DND-41 (cell line): ENCODE measurements at regions not wholly inside any gene's neighbourhood (a gene's known extent, or its start where the extent isn't known, plus 50 kb on each side); places are given as distances from the start of the nearest gene placed in this dataset.

ENCODE experiments used
- EZH2 ChIP-seq: IDR thresholded peaks from 3 replicates; pipeline ENCODE4 v1.6.1; 2012; ENCODE audit warnings: borderline replicate concordance, low read depth, mild to moderate bottlenecking, moderate library complexity, low read length, inconsistent platforms; ENCODE audit not compliant: severe bottlenecking
- TF ChIP-seq, protein P1 (sequence below): IDR thresholded peaks from 2 replicates; pipeline ENCODE4 v1.5.1; 2012; ENCODE audit warnings: borderline replicate concordance, low read length, moderate library complexity, mild to moderate bottlenecking; ENCODE audit not compliant: poor library complexity, severe bottlenecking; ENCODE audit errors: extremely low read depth

GRCh38 chr6:92263864-92264263 is 1155.5 kb downstream of the EPHA7 start:
- TF ChIP-seq, protein P1, sequence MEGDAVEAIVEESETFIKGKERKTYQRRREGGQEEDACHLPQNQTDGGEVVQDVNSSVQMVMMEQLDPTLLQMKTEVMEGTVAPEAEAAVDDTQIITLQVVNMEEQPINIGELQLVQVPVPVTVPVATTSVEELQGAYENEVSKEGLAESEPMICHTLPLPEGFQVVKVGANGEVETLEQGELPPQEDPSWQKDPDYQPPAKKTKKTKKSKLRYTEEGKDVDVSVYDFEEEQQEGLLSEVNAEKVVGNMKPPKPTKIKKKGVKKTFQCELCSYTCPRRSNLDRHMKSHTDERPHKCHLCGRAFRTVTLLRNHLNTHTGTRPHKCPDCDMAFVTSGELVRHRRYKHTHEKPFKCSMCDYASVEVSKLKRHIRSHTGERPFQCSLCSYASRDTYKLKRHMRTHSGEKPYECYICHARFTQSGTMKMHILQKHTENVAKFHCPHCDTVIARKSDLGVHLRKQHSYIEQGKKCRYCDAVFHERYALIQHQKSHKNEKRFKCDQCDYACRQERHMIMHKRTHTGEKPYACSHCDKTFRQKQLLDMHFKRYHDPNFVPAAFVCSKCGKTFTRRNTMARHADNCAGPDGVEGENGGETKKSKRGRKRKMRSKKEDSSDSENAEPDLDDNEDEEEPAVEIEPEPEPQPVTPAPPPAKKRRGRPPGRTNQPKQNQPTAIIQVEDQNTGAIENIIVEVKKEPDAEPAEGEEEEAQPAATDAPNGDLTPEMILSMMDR, result no peak
- no peak for TF ChIP-seq EZH2
